HG03565 (cell line): ENCODE measurements at regions not wholly inside any gene's neighbourhood (a gene's known extent, or its start where the extent isn't known, plus 50 kb on each side); places are given as distances from the start of the nearest gene placed in this dataset.
"Not testable (repeated sequence)": the region's sequence is repeated elsewhere in the genome, so short reads cannot be mapped to it uniquely, and the experiment has no call there.

Source experiments
- ATAC-seq: cut with Tn5 transposase; IDR thresholded peaks from one replicate; pipeline ENCODE4 v1.9.1; 2021; ENCODE audit warnings: mild to moderate bottlenecking, moderate library complexity; ENCODE audit not compliant: unreplicated experiment

DNA sequence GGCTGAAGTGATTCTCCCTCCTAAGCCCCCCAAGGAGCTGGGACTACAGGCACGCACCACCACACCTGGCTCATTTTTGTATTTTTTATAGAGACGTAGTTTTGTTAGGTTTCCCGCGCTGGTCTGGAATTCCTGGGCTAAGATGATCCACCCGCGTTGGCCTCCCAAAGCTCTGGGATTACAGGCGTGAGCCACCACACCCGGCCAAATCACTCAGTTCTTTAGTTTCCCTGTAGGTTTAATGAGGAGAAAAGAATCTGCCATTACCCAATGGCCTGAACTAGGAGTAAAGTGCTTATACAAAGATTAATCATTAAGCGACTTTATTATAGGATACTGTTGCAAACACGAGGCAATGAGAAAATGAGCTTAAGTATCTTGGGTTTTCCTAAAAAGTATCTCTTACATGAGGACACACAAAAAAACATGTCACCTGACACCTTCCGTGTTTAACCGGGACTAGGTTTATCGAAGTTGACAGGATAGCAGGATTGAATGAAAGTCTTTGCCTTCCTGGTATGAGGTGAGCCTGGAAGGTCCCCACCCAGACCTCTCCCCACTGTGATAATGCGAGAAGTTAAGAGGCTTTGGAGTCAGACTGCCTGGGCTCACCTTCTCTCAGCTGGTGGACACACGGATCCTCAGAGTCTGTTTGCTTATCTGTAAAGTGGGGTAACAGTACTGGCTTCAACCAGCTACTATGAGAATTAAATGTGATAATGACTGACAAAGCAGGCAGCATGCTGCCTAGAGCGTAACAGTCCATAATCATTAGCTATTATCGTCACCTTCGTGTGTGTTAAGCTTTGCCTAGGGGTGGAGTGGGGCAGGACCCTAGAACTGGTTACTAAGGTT is 133.5 kb upstream of the KRAS start:
- no peak for ATAC-seq

GRCh38 chr12:25382311-25383106 is 131.8 kb upstream of the KRAS start:
- no peak for ATAC-seq

- ATAC-seq, result no peak
Observed at GRCh38 chr12:25377469-25378177, 126.9 kb upstream of the KRAS start.

GRCh38 chr12:25376985-25377384 is 126.3 kb upstream of the KRAS start:
- no peak for ATAC-seq

DNA sequence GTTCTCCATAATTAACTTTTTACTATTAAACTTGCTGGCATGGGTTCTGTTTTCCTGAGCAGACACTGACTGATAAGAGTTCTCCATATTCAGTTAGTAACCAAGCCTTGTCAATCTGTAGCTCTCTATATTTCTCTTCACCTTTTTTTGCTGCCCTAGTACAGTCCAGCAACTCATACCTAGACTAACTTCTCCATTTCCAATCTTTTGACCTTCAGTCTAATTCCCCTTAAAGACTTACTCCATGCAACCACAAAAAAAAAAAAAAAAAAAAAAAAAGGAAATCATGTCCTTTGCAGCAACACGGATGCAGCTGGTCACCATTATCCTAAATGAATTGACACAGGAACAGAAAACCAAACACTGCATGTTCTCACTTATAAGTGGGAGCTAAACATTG is 125.7 kb upstream of the KRAS start:
- no peak for ATAC-seq

DNA sequence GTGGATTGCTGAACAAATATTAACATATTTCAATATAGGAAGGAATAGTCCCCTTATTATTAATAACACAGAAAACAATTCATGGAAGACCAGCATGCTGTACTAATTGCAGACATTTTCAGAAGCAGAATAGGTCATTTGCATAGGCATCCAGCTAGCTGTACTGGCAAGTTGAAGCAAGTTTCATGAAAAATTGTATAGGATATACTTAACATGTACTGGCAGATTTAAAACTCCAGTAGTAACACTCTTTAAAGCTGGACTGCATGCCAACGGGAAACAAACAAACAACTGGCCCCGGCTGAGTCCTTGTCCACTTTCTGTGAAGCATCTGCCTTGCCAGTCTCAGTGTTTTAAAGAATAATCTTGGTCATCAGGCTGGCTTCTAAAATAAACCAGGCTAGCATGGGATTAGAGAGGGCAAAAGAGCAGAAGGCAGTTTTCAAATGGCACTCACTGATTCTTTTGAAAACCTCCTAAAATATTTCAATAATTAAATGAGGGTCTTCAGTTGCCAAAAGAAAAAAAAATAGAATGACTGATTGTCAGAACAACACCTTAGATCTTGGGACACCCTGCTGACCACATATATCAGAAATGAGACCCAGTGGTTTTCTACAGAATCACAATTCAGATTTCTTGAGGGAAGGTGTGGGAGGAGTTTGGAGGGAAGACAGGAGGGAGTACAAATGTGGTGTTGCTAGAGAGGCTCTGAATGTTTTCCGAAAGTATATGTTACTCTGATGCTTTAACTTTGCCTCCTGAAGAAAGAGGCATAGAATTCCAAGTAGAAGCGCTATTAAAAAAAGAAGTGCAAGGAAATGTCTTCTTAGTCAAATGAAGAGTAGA is 122.5 kb upstream of the KRAS start:
- no peak for ATAC-seq

- ATAC-seq, result no peak
Observed at GRCh38 chr12:25372002-25372401, 121.3 kb upstream of the KRAS start.

DNA sequence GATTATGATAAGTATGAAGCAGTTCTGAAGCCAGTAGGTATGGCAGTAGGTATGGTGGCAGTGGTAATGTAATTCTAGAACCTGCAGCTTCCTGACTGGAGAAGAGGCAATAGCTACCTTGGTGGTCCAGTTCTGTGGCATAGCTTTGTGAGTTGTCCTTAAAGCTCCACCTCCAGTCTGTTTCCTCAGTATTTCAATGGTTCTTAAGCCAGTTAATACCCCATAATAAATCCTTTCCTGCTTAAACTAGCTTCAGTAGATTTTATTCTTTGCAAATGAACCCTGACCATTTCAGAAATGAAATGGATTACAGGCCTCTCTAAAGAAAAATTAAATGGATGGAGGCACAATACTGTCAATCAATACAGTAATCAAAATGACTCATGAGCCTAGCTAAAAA is 117.8 kb upstream of the KRAS start:
- no peak for ATAC-seq

GRCh38 chr12:25366122-25366521 is 115.4 kb upstream of the KRAS start:
- no peak for ATAC-seq

DNA sequence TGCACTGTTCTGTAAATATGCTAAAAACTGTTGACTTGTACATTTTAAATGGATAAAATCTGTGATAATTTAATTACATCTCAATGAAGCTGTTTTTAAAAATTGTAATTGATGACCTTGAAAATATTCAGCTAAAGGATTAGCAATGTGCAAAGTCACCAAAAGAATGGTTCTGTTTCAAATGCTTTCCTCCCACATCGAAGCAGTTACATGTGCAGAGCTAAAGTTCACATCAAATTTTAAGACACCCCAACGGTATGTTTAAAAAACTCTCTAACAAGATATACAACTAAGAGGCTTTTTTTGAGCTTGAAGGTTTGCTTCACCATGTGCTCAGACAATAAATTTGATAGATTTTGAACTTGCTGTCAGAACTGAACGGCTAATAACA is 114.6 kb upstream of the KRAS start:
- ATAC-seq, result peak; percentile 13

GRCh38 chr12:25364529-25365339 is 114.0 kb upstream of the KRAS start:
- peak; percentile 82 for ATAC-seq

GRCh38 chr12:25362646-25363045 is 111.9 kb upstream of the KRAS start:
- ATAC-seq, result no peak

DNA sequence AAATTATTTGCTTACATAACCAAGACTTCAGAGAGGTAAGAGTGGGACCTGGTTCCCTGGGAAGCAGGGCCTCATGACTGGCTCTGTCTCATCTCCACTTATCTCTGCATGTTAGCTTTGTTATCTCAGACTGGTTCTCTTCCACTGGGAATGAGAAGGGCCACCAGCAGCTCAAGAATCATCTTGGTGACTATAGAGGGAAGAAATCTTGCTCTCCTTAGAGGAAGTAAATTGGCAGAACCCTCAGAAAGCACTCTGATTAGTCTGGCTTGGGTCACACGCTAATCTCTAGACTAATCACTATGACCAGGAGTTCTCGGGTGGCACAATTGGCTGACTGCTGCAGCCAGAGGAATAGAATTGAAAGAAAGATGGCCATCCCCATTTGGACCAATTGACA is 110.8 kb upstream of the KRAS start:
- ATAC-seq, result no peak

DNA sequence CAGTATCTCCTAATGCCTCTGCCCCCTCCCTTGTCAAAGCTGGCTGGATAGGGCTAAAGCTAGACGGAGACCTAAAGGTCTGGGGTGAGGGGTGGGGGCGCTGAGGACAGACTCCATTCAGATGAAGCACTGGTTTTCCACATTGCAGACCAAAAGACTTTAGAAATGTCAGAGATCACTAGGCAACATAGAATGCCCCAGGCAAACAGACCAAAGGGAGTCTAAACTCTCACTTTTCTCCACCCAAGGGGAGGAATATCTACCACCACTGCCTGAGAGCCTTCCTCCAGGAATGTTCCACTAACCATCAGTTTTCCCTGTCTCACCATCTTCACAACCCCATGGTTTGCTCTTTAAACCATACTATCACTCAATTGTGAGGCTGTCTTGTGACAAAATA is 106.9 kb upstream of the KRAS start:
- no peak for ATAC-seq

GRCh38 chr12:25352942-25353341 is 102.2 kb upstream of the KRAS start:
- not testable (repeated sequence) for ATAC-seq

- no peak for ATAC-seq
Observed at GRCh38 chr12:25352083-25352918, 101.6 kb upstream of the KRAS start.

GRCh38 chr12:25348593-25348895 is 97.8 kb upstream of the KRAS start:
- ATAC-seq, result no peak

DNA sequence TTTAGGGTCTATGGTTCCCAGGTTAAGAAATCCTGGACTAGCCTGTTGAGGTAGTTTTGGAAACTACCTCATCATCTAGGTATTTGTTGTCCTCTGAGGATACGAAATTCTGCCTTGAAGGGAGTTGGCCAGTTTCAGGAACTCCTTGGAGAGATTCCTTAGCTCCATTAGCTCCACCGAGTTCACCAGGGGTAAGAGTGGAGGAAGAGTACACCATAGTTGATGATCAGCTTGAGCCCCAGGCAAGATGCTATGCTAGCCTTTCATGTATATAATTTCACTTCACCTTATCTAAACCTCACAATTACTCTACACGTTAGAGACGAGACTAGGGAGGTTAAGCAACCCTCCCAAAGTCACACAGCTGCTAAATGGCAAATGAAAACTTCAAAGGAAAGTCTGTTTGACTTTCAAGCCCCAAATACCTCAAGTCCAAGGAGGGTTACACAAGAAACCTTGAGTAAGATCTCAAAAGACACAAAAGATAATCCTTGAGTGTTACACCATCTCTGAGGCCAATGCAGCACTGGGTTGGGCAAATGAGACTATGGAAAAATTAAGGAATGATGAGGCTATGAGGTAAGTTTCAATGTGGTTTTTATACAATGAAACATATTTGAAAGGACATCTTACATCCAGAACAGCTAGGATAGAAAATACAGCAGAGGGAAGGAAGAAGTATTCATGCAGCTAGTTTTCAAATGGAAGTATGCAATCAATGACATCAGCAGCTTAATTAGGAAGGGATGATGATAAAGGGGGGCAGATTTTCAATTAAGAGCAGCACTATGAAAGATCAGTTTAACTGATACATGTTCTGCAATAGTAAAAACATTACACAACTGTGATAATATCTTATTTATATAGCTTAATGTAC is 97.2 kb upstream of the KRAS start:
- ATAC-seq, result no peak
